DOHH2 (cell line): ENCODE measurements at regions not wholly inside any gene's neighbourhood (a gene's known extent, or its start where the extent isn't known, plus 50 kb on each side); places are given as distances from the start of the nearest gene placed in this dataset.
"Not testable (repeated sequence)": the region's sequence is repeated elsewhere in the genome, so short reads cannot be mapped to it uniquely, and the experiment has no call there.

Source experiments
- CTCF ChIP-seq: fragments of 200-600 bp; sonication (generic); IDR thresholded peaks from one replicate; pipeline ENCODE4 v1.5.1; 2014; ENCODE audit warnings: antibody characterized with exemption, mild to moderate bottlenecking, low read depth, low read length; ENCODE audit not compliant: poor library complexity, severe bottlenecking
- EZH2phosphoT487 ChIP-seq: fragments of 200-600 bp; sonication (generic); IDR thresholded peaks from 2 replicates; pipeline ENCODE4 v1.6.1; 2017; ENCODE audit warnings: borderline replicate concordance, mild to moderate bottlenecking, antibody characterized with exemption, low read length, moderate library complexity, mixed read lengths

- TF ChIP-seq CTCF, EZH2phosphoT487: not testable (repeated sequence)
These were observed 69.0 kb upstream of the CFAP46 start for GRCh38 chr10:133011393-133011792.
